Neural cell (in vitro differentiated cells): ENCODE measurements at regions not wholly inside any gene's neighbourhood (a gene's known extent, or its start where the extent isn't known, plus 50 kb on each side); places are given as distances from the start of the nearest gene placed in this dataset.

Source experiments
- CTCF ChIP-seq: fragments of 450-650 bp; IDR thresholded peaks from 2 replicates; pipeline ENCODE4 v1.5.1; 2014; ENCODE audit warnings: antibody characterized with exemption, mild to moderate bottlenecking, moderate library complexity; ENCODE audit not compliant: poor library complexity, severe bottlenecking
- EP300 ChIP-seq: fragments of 450-650 bp; conservative IDR thresholded peaks from 2 replicates; pipeline ENCODE4 v1.6.1; 2014; ENCODE audit warnings: antibody characterized with exemption, mild to moderate bottlenecking, moderate library complexity; ENCODE audit not compliant: poor library complexity, severe bottlenecking
- EZH2 ChIP-seq: fragments of 200-600, 300-800 bp; shearing (Covaris generic), sonication (generic); IDR thresholded peaks from 2 replicates; pipeline ENCODE4 v1.6.1; 2014; ENCODE audit warnings: antibody characterized with exemption, low read length, borderline replicate concordance, mild to moderate bottlenecking; ENCODE audit not compliant: insufficient read depth, poor library complexity, severe bottlenecking
- MXI1 ChIP-seq: fragments of 450-650 bp; conservative IDR thresholded peaks from 2 replicates; pipeline ENCODE4 v1.6.1; 2014; ENCODE audit warnings: antibody characterized with exemption, mild to moderate bottlenecking; ENCODE audit not compliant: poor library complexity, severe bottlenecking
- POLR2AphosphoS5 ChIP-seq: IDR thresholded peaks from 2 replicates; pipeline ENCODE4 v1.6.1; 2012
- RAD21 ChIP-seq: fragments of 450-650 bp; conservative IDR thresholded peaks from 2 replicates; pipeline ENCODE4 v1.6.1; 2014; ENCODE audit warnings: antibody characterized with exemption, mild to moderate bottlenecking, moderate library complexity
- REST ChIP-seq: IDR thresholded peaks from 2 replicates; pipeline ENCODE4 v1.6.1; 2012; ENCODE audit warnings: borderline replicate concordance
- SMC3 ChIP-seq: fragments of 450-650 bp; conservative IDR thresholded peaks from 2 replicates; pipeline ENCODE4 v1.6.1; 2014; ENCODE audit warnings: antibody characterized with exemption, mild to moderate bottlenecking, moderate library complexity; ENCODE audit not compliant: poor library complexity
- TAF1 ChIP-seq: IDR thresholded peaks from 2 replicates; pipeline ENCODE4 v1.6.1; 2012; ENCODE audit warnings: low read depth

- TF ChIP-seq CTCF (no peak), POLR2AphosphoS5 (no peak), REST (no peak), EZH2 (no peak), SMC3 (no peak), RAD21 (no peak), TAF1 (no peak), EP300 (no peak), MXI1 (no peak)
These were observed 1226.0 kb downstream of the CDY2B start for GRCh38 chrY:16653971-16654370.
